Hematopoietic multipotent progenitor cell treated with erythropoietin and hydrocortisone succinate and interleukin-3 and kit ligand, for 6 days (in vitro differentiated cells): ENCODE measurements at regions not wholly inside any gene's neighbourhood (a gene's known extent, or its start where the extent isn't known, plus 50 kb on each side); places are given as distances from the start of the nearest gene placed in this dataset.
A peak's percentile ranks its signal among the peaks of the same experiment; 100 is the strongest.

ENCODE experiments used
- DNase-seq: peaks from one replicate; pipeline ENCODE4 v3.0.0-alpha.2; 2015

- no peak for DNase-seq
Measured at GRCh38 chr4:31549256-31549655, 829.1 kb downstream of the PCDH7 start.

DNA sequence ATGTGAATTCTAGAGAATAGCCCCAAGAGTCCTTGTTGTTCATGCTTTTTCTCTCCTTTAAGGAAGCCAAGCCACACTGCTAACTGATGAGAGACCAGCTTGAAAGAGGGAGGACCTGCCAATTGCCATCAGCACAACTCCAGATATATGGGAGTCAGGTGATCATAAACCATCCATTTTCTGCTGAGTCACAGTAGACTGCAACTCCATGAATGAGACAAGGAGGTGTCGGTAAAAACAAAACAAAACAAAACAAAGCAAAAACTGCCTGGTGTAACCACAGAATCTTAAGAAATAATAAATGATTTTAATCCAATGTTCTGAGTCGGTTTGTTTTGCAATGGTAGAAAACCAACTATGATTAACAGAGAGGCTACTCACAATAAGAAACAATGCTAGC is 837.3 kb downstream of the PCDH7 start:
- no peak for DNase-seq

- DNase-seq: no peak
Measured at GRCh38 chr4:31573554-31573953, 853.4 kb downstream of the PCDH7 start.

GRCh38 chr4:31575504-31575903 is 855.3 kb downstream of the PCDH7 start:
- DNase-seq: no peak

DNA sequence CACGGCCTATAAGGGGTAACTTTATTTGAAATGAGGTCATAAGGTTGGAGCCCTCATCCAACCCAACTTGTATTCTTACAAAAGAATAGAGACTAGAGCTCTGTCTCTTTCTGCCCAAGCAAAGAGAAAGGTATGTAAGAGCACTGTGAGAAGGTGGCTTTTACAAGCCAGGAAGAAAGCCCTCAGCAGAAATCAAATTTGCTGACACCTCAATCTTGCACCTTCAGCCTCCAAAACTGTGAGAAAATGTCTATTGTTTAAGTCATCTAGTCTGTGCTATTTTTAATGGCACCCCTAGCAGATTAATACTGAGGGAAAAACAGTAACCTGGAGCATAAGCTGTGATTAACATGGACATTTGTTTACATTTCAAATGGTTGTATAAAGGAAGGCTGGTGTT is 860.7 kb downstream of the PCDH7 start:
- DNase-seq: no peak

DNA sequence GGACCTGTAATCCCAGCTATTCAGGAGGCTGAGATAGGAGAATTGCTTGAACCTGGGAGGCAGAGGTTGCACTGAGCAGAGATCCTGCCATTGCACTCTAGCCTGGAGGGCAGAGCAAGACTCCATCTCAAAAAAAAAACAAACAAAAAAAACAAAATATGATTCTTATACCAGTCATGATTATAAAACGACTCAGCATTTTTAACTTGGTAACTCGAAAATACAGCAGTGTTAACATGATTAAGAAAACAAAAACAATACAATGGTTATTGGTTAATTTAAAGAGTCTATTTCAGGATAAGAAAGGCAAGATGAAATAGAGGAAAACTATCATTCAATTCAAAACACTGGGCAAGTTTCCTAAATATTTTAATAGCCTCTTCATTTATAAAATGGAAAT is 865.3 kb downstream of the PCDH7 start:
- DNase-seq: no peak

- DNase-seq: no peak
Measured at GRCh38 chr4:31592293-31592692, 872.1 kb downstream of the PCDH7 start.

DNA sequence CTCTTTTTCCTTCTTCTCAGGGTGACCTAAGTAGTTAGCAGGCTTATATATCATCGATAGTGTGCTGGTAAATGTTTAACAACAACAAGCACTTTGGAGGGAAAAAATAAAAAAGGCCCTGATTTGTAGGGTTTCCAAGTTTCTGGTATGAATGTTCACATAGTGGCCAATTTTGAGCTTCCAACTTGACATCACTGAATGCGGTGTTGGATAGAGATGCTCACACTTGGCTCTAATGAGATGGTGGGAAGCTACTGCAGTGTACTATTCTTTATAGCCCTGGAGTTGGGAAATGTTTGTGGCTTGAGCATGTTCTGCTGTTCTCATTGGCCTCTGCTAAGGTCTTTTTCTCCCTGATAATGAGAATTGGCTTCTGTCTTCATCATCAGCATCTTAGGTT is 875.3 kb downstream of the PCDH7 start:
- no peak for DNase-seq

DNA sequence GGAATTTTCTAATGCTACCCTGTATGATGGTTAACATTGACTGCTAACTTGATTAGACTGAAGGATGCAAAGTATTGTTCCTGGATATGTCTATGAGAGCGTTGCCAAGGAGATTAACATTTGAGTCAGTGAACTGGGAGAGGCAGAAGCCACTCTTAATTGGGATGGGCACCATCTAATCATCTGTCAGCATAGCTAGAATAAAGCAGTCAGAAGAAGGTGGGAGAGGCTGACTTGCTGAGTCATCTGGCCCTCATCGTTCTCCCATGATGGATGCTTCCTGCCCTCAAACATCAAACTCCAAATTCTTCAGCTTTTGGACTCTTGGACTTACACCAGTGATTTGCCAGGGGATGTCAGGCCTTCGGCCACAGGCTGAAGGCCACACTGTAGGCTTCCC is 878.5 kb downstream of the PCDH7 start:
- no peak for DNase-seq

- DNase-seq: no peak
Measured at GRCh38 chr4:31601793-31602192, 881.6 kb downstream of the PCDH7 start.

- no peak for DNase-seq
Measured at GRCh38 chr4:31613946-31614623, 893.9 kb downstream of the PCDH7 start.

- DNase-seq: no peak
Measured at GRCh38 chr4:31617667-31618066, 897.5 kb downstream of the PCDH7 start.

DNA sequence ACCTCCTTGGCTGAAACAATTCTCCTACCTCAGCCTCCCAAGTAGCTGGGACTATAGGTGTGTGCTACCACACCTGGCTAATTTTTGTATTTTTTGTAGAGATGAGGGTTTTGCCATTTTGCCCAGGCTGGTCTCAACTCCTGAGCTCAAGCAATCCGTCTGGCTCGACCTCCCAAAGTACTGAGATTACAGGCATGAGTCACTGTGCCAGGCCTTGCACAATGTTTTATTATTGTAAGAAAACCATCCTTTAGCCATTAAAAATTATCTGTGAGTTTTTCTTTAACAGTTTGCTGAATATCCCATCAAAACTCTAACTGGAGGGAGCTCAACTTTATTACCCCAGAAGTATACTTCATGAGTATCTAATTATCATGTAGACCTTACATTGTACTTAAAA is 900.3 kb downstream of the PCDH7 start:
- no peak for DNase-seq

DNA sequence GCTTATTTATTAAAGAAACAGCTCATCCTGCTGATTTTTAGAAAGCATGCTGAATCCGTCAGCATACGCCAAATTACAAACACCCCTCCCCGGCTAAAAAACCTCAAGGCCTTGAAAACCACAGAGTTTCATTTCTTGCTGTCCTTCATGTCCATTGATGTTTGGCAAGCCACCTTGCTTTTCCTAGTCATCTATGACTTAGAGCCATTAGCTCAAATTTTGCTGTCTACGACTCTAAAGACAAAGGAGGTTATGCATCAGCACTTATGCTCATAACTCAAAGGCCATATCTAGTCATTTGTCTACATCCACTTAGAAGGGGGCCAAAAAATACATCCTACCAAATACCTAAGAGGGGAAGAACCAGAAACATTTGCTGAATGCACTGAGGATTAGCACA is 925.1 kb downstream of the PCDH7 start:
- DNase-seq: no peak

DNA sequence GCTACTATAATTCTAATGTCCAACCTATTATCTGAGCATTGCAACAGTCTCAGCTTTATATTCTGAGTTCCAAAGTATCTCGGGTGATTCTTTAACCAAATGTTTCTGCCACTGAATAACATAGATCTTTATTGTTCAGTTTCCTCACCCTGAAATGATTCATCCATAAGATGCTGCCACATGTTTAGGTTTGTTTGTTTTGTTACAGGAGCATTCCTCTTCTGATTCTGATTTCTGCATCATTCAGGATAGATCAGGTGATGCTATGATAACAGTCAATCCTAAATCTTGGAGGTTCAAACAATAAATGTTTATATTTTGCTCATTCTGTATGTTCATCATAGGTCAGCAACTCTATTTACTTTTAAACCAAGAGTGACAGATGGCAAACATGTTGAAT is 927.6 kb downstream of the PCDH7 start:
- no peak for DNase-seq

DNA sequence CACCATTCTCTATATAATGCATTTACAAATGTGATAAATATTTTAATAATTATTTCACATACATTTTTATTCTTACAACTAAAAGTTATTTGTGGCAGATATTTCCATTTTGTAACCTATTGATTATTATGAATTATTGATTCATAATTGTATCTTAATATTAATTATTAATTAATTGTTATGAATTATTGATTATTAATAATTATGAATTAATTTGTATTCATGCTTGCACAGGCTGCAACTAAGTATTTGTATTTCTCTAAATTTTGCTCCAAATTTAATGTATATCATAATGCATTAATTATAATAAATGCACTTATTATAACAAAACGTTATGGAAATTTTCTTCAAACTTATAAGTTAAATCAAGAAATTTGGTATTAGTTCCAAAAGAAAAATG is 929.7 kb downstream of the PCDH7 start:
- DNase-seq: no peak

DNA sequence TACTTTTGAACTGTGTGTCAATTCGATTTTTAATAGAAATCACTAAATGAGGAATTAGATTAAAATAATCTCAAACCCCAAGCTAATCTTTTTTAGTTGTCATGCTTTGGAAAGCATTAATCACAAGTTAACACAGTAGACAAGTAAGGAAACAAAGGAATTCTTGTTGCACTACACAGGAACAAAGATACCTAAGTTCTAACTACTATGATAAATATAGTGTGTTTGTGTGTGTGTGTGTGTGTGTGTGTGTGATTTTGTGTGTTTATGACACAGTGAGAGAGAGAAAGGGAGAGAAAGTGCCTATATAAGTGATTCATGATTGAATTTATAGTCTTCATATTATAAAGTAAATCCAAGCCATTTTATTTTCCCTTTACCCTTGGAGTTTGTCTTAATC is 931.4 kb downstream of the PCDH7 start:
- no peak for DNase-seq

- no peak for DNase-seq
Measured at GRCh38 chr4:31655328-31655727, 935.2 kb downstream of the PCDH7 start.

GRCh38 chr4:31657859-31658570 is 937.8 kb downstream of the PCDH7 start:
- no peak for DNase-seq

- DNase-seq: no peak
Measured at GRCh38 chr4:31660916-31661315, 940.7 kb downstream of the PCDH7 start.

DNA sequence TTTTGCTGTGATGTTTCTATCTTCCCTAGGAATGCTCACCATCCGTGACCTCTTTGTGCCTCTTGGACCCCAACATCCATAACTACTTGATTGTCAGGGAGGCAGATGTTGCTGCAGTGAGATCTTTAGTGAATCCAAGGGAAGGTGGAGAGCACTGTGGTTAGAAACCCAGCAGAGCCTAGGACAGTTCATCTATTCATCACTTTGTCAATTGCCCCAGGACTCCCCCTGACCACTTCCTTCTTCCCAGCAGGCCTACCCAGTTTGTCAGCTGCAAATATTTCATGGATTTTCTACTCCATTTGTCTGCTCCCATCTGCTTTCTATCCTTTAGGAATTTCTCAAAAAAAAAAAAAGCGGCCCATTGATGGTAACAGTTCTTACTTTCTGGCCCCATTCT is 942.8 kb downstream of the PCDH7 start:
- DNase-seq: no peak

DNA sequence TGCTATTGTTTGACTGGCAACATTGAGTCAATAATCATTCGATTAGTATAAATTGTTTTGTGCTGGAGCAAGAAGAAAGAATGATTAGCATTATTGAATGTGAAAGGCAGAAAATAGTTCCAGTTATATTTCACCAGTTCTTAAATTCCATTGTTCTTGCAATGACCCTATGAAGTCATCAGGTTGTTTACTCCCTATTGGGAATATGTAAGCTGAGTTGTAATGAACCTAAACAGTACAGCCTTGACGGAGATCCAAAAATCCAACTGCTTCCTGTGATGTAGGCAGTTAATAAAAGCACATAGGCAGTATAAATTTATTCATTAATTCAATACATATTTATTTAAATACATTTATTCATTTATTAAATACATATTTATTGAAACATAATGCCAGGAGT is 947.5 kb downstream of the PCDH7 start:
- no peak for DNase-seq

DNA sequence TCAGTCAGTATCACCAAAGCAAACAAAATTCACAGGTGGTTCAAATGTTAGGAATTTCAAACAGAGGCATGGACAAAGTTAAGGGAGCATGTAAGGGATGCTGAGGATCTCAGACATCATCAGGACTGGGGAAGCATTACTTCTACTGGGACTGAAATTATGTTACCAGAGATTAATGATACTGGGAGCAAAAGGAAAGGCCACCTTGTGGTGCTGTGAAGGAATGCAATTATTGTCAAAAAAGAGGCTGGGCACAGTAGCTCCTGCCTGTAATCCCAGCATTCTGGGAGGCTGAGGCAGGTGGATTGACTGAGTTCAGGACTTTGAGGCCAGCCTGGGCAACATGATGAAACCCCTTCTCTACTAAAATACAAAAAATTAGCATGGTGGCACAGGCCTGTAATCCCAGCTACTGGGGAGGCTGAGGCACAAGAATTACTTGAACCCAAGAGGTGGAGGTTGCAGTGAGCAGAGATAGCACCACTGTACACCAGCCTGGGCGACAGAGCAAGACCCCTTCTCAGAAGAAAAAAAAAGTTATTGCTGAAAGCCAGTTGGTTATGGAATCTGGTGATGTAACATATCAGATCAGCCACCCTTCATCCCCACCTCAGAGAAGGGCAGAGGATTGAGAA is 954.3 kb downstream of the PCDH7 start:
- peak; percentile 20 for DNase-seq

- no peak for DNase-seq
Measured at GRCh38 chr4:31678356-31678755, 958.2 kb downstream of the PCDH7 start.

GRCh38 chr4:31682796-31683195 is 962.6 kb downstream of the PCDH7 start:
- DNase-seq: no peak
